Tongue (tissue), 1 donor: ENCODE measurements at regions not wholly inside any gene's neighbourhood (a gene's known extent, or its start where the extent isn't known, plus 50 kb on each side); places are given as distances from the start of the nearest gene placed in this dataset.
"Not testable (repeated sequence)": the region's sequence is repeated elsewhere in the genome, so short reads cannot be mapped to it uniquely, and the experiment has no call there.

Experiments used
- DNase-seq: peaks from one replicate; pipeline ENCODE4 v3.0.0-alpha.2; 2015

GRCh38 chr1:214861615-214862014 lies 220.9 kb upstream of the KCNK2 start:
- no peak for DNase-seq

- DNase-seq = no peak
Observed at GRCh38 chr1:214862421-214862820, 220.1 kb upstream of the KCNK2 start.

DNA sequence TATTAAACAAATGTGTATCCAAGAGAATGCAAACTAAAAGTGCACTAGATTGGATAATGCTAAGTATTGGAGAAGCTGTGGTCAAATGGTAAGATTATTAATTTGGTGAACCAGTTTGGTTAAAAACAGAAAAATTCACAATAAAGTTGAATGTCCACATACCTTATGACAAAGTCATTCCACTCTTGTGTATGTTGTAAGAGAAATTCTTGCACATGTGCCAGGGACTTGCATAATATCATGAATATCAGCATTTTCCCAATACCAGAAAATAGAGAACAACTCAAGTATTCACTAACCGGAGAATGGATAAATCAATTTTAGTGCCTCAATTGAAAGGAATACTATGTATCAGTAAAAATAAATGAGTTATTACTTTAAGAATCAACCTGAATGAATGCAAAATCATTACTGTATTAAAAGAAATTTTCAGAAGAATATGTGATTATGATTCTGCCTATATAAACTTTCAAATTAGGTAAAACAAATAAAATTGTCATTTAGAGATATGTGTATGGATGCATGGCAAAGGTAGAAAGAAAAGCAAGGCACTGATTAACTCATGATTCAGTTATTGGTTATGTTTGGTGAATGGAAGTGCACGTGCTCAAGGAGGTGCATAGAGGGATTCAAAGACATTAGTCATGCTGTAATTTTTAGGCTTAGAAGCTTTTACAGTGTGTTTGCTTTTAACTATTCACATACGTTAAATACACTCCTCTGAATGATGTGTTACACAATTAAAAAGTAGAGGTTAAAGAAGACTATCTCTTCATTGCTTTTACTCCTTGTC lies 217.4 kb upstream of the KCNK2 start:
- DNase-seq = no peak

- not testable (repeated sequence) for DNase-seq
Observed at GRCh38 chr1:214870426-214870825, 212.1 kb upstream of the KCNK2 start.

GRCh38 chr1:214880956-214881355 lies 201.6 kb upstream of the KCNK2 start:
- DNase-seq = no peak

DNA sequence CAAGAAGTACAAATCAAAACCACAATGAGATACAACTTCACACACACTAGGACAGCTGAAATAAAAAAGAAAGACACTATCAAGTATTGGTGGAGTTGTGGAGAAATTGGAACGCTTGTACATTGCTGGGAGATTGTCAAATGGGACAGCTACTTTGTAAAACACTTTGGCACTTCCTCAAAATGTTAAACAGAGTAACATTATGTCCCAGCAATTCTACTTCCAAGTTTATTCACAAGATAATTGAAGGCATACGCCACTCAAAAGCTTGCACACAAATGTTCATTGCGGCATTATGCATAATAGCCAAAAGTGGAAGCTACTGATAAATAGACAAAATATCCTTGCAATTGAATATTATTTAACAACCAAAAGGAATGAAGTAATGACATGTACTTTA lies 199.9 kb upstream of the KCNK2 start:
- no peak for DNase-seq

DNA sequence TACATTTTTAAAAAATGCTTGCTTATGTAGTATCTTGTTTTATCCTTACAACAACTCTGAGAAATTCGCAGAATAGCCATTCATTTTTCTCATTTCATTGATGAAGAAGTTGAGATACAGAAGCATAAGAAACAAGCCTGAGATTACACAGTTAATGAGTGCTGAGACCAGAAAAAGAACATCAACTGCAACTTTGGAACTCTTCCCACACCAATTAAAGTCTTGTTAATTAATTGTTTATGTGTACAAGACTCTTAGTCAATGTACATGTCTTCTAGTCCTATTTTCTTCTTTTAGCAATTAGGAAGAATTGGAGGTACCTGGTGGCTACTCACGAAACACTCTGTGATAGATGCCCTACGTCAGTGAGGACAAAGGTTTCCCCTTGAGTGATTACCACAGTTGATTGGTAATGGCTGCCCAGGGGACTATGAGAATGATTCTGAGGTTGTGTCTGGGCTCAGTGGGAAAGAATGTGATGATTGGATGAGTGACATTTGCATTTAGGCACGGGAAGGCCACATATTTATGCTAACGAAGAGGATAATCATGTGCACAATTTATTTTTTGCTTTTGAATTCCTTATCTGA lies 187.4 kb upstream of the KCNK2 start:
- no peak for DNase-seq

GRCh38 chr1:214896921-214897320 lies 185.6 kb upstream of the KCNK2 start:
- DNase-seq = no peak

- DNase-seq = no peak
Observed at GRCh38 chr1:214897581-214897980, 185.0 kb upstream of the KCNK2 start.

GRCh38 chr1:214898161-214898560 lies 184.4 kb upstream of the KCNK2 start:
- DNase-seq = no peak

GRCh38 chr1:214898718-214899117 lies 183.8 kb upstream of the KCNK2 start:
- DNase-seq = no peak

GRCh38 chr1:214899908-214900460 lies 182.6 kb upstream of the KCNK2 start:
- no peak for DNase-seq

DNA sequence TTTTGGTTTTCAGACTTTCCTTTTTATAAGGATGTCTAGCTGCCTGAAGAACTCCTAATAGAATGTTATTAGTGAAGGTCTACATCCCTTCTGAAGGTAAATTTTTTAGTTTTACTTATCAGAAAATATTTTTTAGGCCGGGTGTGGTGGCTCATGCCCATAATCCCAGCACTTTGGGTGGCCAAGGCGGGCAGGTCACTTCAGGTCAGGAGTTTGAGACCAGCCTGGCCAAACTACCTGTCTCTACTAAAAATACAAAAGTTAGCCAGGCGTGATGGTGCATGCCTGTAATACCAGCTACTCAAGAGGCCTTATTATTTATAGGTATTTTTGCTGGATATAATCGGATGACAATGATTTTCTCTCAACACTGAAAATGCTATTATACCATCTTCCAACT lies 181.9 kb upstream of the KCNK2 start:
- no peak for DNase-seq

- no peak for DNase-seq
Observed at GRCh38 chr1:214901718-214902117, 180.8 kb upstream of the KCNK2 start.

- no peak for DNase-seq
Observed at GRCh38 chr1:214902636-214903320, 179.8 kb upstream of the KCNK2 start.

- DNase-seq = no peak
Observed at GRCh38 chr1:214912127-214912526, 170.4 kb upstream of the KCNK2 start.

DNA sequence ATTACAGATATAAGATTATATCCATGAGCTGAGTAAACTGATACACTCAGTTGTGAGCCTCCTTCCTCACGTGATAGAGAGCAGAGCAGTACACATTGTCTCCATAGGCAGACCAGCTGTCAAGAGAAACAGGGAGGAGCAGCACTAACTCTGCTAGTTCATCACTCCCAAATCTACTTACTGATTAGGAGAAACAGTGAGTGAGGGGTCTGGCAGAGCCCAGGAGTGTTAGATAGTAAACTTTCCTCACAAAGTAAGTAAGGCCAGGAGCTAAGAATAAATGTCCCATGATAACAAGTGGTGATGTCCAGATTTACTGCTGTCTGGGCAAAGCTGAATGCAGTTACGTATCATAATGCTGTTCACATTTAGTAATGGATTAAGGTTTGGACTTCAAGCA lies 168.6 kb upstream of the KCNK2 start:
- no peak for DNase-seq

- no peak for DNase-seq
Observed at GRCh38 chr1:214917081-214917635, 165.4 kb upstream of the KCNK2 start.

DNA sequence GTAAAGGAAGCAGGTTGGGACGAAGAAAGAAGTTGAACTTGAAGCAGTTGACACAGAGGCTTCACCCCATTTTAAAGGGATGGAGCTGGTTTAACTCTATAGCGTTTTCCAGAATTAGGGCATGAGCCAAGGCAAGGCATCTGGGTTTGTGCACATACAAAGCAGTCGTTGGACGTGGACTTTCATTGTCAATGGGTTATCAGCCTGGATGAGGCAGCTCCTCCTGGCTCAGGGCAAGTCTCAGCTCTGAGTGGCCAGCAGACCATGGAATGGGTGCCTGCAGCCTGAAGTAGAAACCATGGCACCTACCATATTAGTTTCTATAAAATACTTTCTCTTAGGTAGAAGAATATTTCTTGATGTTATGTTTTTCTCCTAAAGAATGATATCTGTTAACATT lies 163.8 kb upstream of the KCNK2 start:
- no peak for DNase-seq

GRCh38 chr1:214920337-214920736 lies 162.2 kb upstream of the KCNK2 start:
- DNase-seq = no peak

- DNase-seq = no peak
Observed at GRCh38 chr1:214923278-214923915, 159.1 kb upstream of the KCNK2 start.

- DNase-seq = no peak
Observed at GRCh38 chr1:214927796-214928195, 154.7 kb upstream of the KCNK2 start.
